ENCODE measurements at regions not wholly inside any gene's neighbourhood (a gene's known extent, or its start where the extent isn't known, plus 50 kb on each side); places are given as distances from the start of the nearest gene placed in this dataset.

DNA sequence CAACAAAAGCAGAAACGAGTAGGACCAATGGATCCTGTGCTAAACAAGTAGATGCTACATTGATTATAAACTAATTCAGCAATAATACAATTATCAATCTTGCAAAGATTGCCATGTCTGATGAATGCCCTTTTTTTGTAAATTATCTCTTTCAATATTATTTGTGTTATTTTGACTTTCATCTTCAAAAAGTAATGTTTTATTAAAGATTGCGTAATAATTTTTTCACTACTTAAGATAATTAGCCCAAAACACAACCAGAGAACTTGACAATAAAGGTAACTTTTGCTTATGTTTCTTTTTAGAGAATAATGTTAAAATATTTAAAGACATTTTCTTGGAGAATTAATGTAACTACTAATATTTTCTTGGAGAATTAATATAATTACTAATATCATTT, 553.8 kb upstream of the VSTM2A start:
- no peak for DNase-seq

DNA sequence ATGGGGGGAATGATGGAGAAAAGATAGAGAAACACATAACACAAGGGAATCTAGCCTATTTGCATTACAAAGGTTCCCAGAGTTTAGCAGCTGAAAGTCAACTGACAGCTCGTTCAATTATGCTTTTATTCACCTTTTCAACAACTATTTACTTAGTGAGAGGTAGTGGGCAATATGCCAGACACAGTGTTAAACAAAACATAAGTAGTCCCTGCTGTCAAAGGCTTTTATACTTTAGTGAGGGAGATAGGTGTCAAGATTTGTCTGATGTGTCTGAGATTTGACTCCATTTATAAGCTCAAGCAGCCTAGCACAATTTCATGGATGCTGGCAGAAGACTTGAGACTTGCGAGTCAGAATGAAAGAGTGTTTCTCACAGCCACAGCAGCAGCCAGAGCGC, 549.0 kb upstream of the VSTM2A start:
- no peak for DNase-seq

GRCh38 chr7:53996876-53997275, 545.3 kb upstream of the VSTM2A start:
- DNase-seq: no peak

- no peak for DNase-seq
These were observed 527.4 kb upstream of the VSTM2A start for GRCh38 chr7:54014765-54015164.

DNA sequence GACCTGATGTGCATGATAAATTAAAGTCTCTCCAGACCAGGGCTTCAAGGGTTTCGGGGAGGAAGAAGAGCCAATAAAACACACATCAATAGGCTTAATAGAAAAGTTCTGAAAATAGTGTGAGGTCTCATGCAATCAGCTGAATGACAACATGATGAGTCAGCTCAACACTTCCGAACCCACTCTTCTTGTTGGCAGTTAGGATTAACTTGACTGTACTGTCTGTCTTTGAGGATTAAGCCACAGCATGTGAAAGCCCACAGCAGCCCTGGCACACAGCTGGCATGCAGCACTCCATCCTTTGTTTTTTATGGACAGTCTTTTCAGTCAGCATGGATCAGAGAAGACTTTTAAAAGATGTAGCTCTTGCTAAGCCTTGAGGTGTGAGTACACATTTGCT, 526.9 kb upstream of the VSTM2A start:
- DNase-seq: peak; percentile 33

- no peak for DNase-seq
These were observed 504.3 kb upstream of the VSTM2A start for GRCh38 chr7:54037873-54038272.

DNA sequence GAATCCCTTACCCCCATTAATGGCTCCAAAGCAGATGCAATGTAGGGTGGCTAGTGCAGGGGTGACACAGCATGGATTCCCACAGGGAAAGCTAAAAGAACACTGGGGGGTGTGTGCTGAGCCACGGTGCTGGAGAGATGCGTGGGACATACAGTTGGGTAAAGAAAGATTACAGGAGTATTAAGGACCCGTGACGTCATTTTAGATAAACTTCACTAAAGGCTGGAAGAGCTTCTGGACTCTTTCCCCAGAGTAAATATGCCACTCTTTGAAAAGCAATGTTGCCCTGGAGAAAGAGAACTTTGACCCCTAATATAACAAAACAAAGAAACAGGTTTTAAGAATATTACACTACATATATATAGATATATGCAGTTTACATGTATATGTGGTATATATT, 481.5 kb upstream of the VSTM2A start:
- DNase-seq: no peak

- no peak for DNase-seq
These were observed 475.5 kb upstream of the VSTM2A start for GRCh38 chr7:54066643-54067042.

DNA sequence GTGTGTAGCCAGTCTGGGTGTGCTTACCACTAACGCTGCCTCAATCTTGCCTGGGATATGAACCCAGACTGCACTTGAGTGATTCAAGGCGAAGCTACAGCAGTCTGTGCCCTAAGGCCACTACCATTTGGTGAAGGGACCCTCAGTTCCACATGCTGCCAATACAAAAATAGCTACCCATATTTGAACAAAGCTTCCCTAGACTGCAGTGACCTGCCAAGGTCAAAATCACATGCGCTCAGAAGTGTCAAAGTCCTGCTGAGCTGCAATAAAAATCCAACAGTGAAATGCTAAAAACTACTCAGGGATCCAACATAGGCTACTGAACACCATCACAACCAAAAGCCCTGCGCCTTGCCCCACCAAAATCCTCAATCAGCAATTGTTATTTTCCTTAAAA, 472.3 kb upstream of the VSTM2A start:
- no peak for DNase-seq

DNA sequence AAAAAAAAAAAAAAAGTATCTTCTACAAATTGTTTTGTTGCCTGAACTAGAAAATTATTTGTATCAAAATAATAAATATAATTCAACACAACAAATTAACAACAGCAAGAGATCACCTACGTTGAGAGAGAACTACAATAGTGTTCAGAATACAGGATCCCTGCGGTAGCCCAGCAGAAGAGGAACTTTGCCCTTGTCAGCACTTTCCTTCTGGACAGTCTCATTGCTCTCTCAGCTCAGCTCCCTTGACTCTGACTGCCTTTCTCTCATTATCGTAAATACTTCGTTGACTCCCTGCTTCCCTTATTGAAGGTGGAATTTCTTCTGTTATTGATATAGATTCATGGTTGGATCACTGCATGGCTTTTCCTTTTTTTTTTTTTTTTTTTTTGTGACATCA, 469.5 kb upstream of the VSTM2A start:
- no peak for DNase-seq

GRCh38 chr7:54076616-54077015, 465.6 kb upstream of the VSTM2A start:
- peak; percentile 3 for DNase-seq

DNA sequence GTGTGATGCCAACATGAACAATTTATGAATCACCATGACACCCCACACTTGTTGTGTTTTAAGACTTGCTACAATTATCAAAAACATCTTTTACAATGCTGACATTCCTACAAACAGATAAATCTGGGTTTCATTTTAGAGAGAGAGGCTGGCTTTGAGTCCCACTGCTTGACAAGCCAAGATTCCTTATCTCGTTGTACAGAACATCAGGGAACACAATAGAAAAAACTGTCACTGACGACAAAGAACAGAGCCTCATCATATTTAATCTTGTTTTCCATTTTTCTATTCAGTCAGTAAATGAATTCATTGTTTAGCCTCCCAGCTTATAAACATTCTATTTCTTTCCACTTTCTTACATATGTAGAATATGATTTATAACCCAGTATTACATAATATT, 461.6 kb upstream of the VSTM2A start:
- DNase-seq: no peak

- no peak for DNase-seq
These were observed 461.2 kb upstream of the VSTM2A start for GRCh38 chr7:54080971-54081370.

GRCh38 chr7:54084340-54084739, 457.8 kb upstream of the VSTM2A start:
- no peak for DNase-seq

GRCh38 chr7:54090652-54091213, 451.4 kb upstream of the VSTM2A start:
- DNase-seq: no peak

- DNase-seq: no peak
These were observed 450.9 kb upstream of the VSTM2A start for GRCh38 chr7:54091322-54091721.

- DNase-seq: no peak
These were observed 444.3 kb upstream of the VSTM2A start for GRCh38 chr7:54097886-54098285.

DNA sequence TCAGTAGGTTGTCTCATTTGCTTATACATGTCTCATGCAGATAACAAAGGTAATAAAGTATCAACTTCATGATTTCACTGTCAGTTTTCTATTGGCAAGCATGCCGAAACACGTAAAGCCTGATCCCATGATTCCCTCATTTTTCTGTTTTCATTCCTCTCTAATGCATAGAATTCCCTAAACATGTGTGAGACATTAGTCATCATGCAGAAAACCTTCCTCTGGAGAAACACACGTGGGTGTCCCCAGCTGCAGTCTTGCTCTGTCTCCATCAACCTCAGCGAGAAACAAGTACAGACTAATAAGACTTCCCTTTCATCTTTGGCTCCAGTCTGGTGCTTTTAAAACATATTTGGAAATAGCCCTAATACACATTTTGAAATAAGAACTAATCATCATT, 432.7 kb upstream of the VSTM2A start:
- no peak for DNase-seq

DNA sequence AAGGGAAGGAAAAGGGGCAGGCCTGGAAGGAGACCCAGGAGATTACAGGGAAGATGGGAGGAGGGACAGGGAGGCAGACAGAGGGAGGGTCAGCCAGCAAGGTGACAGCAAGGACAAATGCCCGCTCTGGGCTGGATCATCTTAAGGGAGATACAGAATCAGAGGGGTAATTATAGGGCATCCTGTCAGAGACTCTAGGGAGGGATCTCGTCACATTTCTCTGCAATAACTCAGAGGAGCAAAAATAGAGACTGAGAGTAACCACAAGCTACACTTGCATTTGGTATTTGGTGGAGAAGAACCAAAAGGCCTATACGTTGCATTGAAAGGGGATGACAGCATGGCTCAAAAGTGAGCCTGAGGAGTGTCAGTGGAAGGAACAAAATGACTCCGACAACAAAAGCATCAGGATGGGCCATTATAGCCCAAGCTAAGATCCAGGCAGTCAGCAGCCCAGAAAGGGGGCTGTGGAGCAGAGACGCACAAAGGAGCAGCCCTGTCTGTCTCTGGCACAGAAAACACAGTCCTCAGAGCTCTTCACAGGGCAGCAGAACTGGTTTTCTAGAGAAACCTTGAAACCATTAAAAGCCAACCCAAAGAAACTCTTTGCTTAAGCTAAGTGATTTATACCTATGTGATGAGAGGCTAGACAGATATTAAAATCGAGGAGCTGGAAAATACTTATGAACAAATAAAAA, 430.2 kb upstream of the VSTM2A start:
- no peak for DNase-seq

GRCh38 chr7:54112567-54112966, 429.6 kb upstream of the VSTM2A start:
- DNase-seq: no peak

GRCh38 chr7:54115028-54115763, 427.0 kb upstream of the VSTM2A start:
- no peak for DNase-seq

DNA sequence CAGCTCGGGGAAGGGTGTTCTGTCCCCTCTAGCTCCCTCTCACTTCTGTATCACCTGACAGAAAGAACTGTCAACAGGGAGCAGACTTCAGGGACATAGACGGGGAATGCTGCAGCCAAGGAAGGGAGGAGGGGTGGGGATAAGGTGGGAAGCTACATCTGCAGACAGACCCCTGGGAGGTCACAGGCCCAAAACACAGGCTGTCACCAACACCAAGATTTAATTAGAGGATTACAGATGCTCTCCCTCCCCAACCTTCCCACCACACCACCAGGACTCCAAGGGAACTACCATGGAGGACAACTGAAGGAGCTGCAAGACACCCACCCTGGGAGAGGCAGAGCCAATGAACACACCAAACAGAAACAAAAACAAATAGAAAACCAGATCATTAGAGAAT, 425.2 kb upstream of the VSTM2A start:
- no peak for DNase-seq

DNA sequence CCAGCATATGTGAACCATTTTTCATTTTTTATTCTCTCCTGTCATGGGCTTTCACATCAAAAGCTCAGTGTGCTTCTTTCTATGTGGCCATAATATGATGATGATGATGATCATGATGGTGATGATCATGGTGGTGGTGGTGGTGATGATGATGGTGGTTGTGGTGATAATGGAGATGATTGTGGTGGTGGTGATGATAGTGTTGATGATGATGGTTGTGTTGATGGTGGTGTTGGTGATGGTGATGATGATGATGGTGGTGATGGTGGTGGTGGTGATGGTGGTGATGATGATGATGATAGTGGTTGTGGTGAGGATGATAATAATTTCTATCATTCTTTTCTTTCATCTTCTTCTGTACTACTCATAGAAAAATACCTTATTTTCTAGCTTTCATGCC, 413.1 kb upstream of the VSTM2A start:
- DNase-seq: no peak

DNA sequence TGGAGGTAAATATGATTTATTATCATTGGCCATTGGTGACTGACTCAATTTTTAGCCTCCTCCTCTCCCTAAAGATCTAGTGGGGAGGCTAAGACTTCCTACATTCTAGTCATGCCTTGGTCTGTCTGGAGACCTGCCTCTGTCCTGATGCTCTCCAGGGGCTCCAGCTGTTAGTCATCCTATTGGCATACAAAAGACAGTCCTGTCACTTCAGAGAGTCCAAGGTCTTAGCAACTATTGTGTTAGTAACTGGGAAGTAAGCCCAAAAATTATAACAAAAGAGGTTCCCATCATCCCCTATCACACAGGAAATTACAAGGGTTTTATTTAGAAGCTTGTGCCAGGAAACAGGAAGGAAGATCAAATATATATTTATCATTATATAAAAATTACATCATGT, 400.6 kb upstream of the VSTM2A start:
- no peak for DNase-seq

GRCh38 chr7:54145716-54146115, 396.5 kb upstream of the VSTM2A start:
- no peak for DNase-seq
